Activated naive CD4-positive, alpha-beta T cell treated with anti-CD3 and anti-CD28 coated beads for 36 hours (primary cell): ENCODE measurements at regions not wholly inside any gene's neighbourhood (a gene's known extent, or its start where the extent isn't known, plus 50 kb on each side); places are given as distances from the start of the nearest gene placed in this dataset.

Source experiments
- CTCF ChIA-PET: fragments of 350-600 bp; sonication (Branson Sonifier 250); formaldehyde crosslinking; loops from one replicate; lab custom pipeline; 2021; ENCODE audit warnings: antibody characterized with exemption; lab: Charles Lee
- DNase-seq: peaks from one replicate; pipeline ENCODE4 v3.0.0-alpha.2; 2020
- H3K27ac Mint-ChIP-seq: one replicate; pipeline ENCODE4 v1.8.0; 2021; ENCODE audit warnings: mild to moderate bottlenecking, mixed read lengths
- H3K27me3 Mint-ChIP-seq: one replicate; pipeline ENCODE4 v1.8.0; 2021; ENCODE audit warnings: low read depth, mixed read lengths
- H3K36me3 Mint-ChIP-seq: one replicate; pipeline ENCODE4 v1.8.0; 2021; ENCODE audit warnings: low read depth, mixed read lengths
- H3K4me1 Mint-ChIP-seq: one replicate; pipeline ENCODE4 v1.8.0; 2021; ENCODE audit warnings: low read depth, mixed read lengths
- H3K4me3 Mint-ChIP-seq: one replicate; pipeline ENCODE4 v1.8.0; 2021; ENCODE audit warnings: mild to moderate bottlenecking, moderate library complexity, mixed read lengths
- H3K9me3 Mint-ChIP-seq: one replicate; pipeline ENCODE4 v1.8.0; 2021; ENCODE audit warnings: mixed read lengths
- intact Hi-C: fragments of 100-400 bp; cut with micrococcal nuclease; formaldehyde crosslinking; loops from one replicate; pipeline ENCODE4 v1.15.1; 2023

GRCh38 chr18:76771192-76771799 lies 51.1 kb upstream of the ZNF236 start:
- intact Hi-C loops = no loop called here
- H3K27me3 Mint-ChIP-seq = peaks cover 3% of the 10 kb centered on the region
- H3K9me3 Mint-ChIP-seq = peaks cover 5% of the 10 kb centered on the region
- H3K4me1 Mint-ChIP-seq = no peaks in the 10 kb centered on the region
- no peaks in the 10 kb centered on the region for H3K36me3 Mint-ChIP-seq
- CTCF ChIA-PET = no interaction called here
- H3K4me3 Mint-ChIP-seq = no peak overlapping the region
- DNase-seq = no peak
- no peak overlapping the region for H3K27ac Mint-ChIP-seq

GRCh38 chr18:76767954-76768353 lies 54.4 kb upstream of the ZNF236 start:
- Mint-ChIP-seq H3K4me3 (no peak overlapping the region), H3K27me3 (no peaks in the 10 kb centered on the region), H3K36me3 (no peaks in the 10 kb centered on the region), H3K4me1 (peaks cover 2% of the 10 kb centered on the region), H3K27ac (no peak overlapping the region), H3K9me3 (peaks cover 5% of the 10 kb centered on the region)
- intact Hi-C loops = no loop called here
- CTCF ChIA-PET = no interaction called here
- DNase-seq = no peak

- Mint-ChIP-seq H3K27ac (no peak overlapping the region), H3K4me1 (peaks cover 7% of the 10 kb centered on the region), H3K9me3 (peaks cover 14% of the 10 kb centered on the region)
Measured at GRCh38 chr18:76766429-76766828, 55.9 kb upstream of the ZNF236 start.

GRCh38 chr18:76765649-76766048 lies 56.7 kb upstream of the ZNF236 start:
- Mint-ChIP-seq H3K36me3 (no peaks in the 10 kb centered on the region), H3K27me3 (no peaks in the 10 kb centered on the region), H3K4me3 (no peak overlapping the region), H3K27ac (no peak overlapping the region), H3K9me3 (peaks cover 14% of the 10 kb centered on the region), H3K4me1 (peaks cover 7% of the 10 kb centered on the region)
- intact Hi-C loops = no loop called here
- DNase-seq = no peak
- CTCF ChIA-PET = interaction anchor here (1.1 kb wide), 1 partner anchor 38 kb away, joined by 5 read pairs; no protein-coding TSS in a partner anchor

More at GRCh38 chr18:76766429-76766828, 55.9 kb upstream of the ZNF236 start:
- no peak for DNase-seq
- CTCF ChIA-PET = interaction anchor here (1.1 kb wide), 1 partner anchor 37 kb away, joined by 5 read pairs; no protein-coding TSS in a partner anchor
- Mint-ChIP-seq H3K36me3 (no peaks in the 10 kb centered on the region), H3K27me3 (no peaks in the 10 kb centered on the region), H3K4me3 (no peak overlapping the region)
- intact Hi-C loops = no loop called here

GRCh38 chr18:76764291-76764901 lies 58.0 kb upstream of the ZNF236 start:
- H3K36me3 Mint-ChIP-seq = no peaks in the 10 kb centered on the region
- no peak overlapping the region for H3K4me3 Mint-ChIP-seq
- H3K27ac Mint-ChIP-seq = no peak overlapping the region
- intact Hi-C loops = no loop called here
- peaks cover 7% of the 10 kb centered on the region for H3K4me1 Mint-ChIP-seq
- no peaks in the 10 kb centered on the region for H3K27me3 Mint-ChIP-seq
- CTCF ChIA-PET = no interaction called here
- DNase-seq = no peak
- peaks cover 12% of the 10 kb centered on the region for H3K9me3 Mint-ChIP-seq

GRCh38 chr18:76759056-76759455 lies 63.3 kb upstream of the ZNF236 start:
- Mint-ChIP-seq H3K4me1 (peaks cover 5% of the 10 kb centered on the region), H3K27me3 (no peaks in the 10 kb centered on the region), H3K4me3 (no peak overlapping the region), H3K9me3 (peaks cover 8% of the 10 kb centered on the region), H3K27ac (no peak overlapping the region), H3K36me3 (no peaks in the 10 kb centered on the region)
- DNase-seq = no peak
- CTCF ChIA-PET = no interaction called here
- intact Hi-C loops = no loop called here

- H3K27me3 Mint-ChIP-seq = no peaks in the 10 kb centered on the region
- intact Hi-C loops = no loop called here
- no peak overlapping the region for H3K27ac Mint-ChIP-seq
- H3K36me3 Mint-ChIP-seq = no peaks in the 10 kb centered on the region
- H3K4me1 Mint-ChIP-seq = peaks cover 5% of the 10 kb centered on the region
- H3K9me3 Mint-ChIP-seq = peaks cover 8% of the 10 kb centered on the region
- H3K4me3 Mint-ChIP-seq = no peak overlapping the region
- no peak for DNase-seq
- CTCF ChIA-PET = no interaction called here
Measured at GRCh38 chr18:76757925-76758324, 64.4 kb upstream of the ZNF236 start.

- CTCF ChIA-PET = no interaction called here
- DNase-seq = no peak
- H3K27ac Mint-ChIP-seq = no peak overlapping the region
- H3K4me3 Mint-ChIP-seq = no peak overlapping the region
- no peaks in the 10 kb centered on the region for H3K36me3 Mint-ChIP-seq
- H3K4me1 Mint-ChIP-seq = peaks cover 4% of the 10 kb centered on the region
- H3K9me3 Mint-ChIP-seq = peaks cover 8% of the 10 kb centered on the region
- intact Hi-C loops = no loop called here
- H3K27me3 Mint-ChIP-seq = no peaks in the 10 kb centered on the region
Measured at GRCh38 chr18:76757335-76757734, 65.0 kb upstream of the ZNF236 start.

GRCh38 chr18:76756531-76757253 lies 65.7 kb upstream of the ZNF236 start:
- DNase-seq = no peak
- Mint-ChIP-seq H3K4me3 (no peak overlapping the region), H3K9me3 (peaks cover 5% of the 10 kb centered on the region), H3K27me3 (no peaks in the 10 kb centered on the region), H3K27ac (no peak overlapping the region), H3K4me1 (no peaks in the 10 kb centered on the region), H3K36me3 (no peaks in the 10 kb centered on the region)
- intact Hi-C loops = no loop called here
- CTCF ChIA-PET = no interaction called here

GRCh38 chr18:76754351-76754750 lies 68.0 kb upstream of the ZNF236 start:
- Mint-ChIP-seq H3K4me3 (no peak overlapping the region), H3K36me3 (no peaks in the 10 kb centered on the region), H3K27ac (no peak overlapping the region), H3K4me1 (no peaks in the 10 kb centered on the region), H3K9me3 (peaks cover 11% of the 10 kb centered on the region), H3K27me3 (no peaks in the 10 kb centered on the region)
- intact Hi-C loops = no loop called here
- no peak for DNase-seq
- CTCF ChIA-PET = no interaction called here

- no peaks in the 10 kb centered on the region for H3K4me1 Mint-ChIP-seq
- H3K36me3 Mint-ChIP-seq = peaks cover 4% of the 10 kb centered on the region
- DNase-seq = no peak
- H3K27me3 Mint-ChIP-seq = no peaks in the 10 kb centered on the region
- peaks cover 25% of the 10 kb centered on the region for H3K9me3 Mint-ChIP-seq
- intact Hi-C loops = no loop called here
- H3K4me3 Mint-ChIP-seq = no peak overlapping the region
- no peak overlapping the region for H3K27ac Mint-ChIP-seq
- CTCF ChIA-PET = interaction anchor here (0.6 kb wide), 1 partner anchor 379 kb away, joined by 8 read pairs; no protein-coding TSS in a partner anchor
Measured at GRCh38 chr18:76752400-76752799, 70.0 kb upstream of the ZNF236 start.

GRCh38 chr18:76750917-76751890 lies 71.2 kb upstream of the ZNF236 start:
- CTCF ChIA-PET = interaction anchor here (0.7 kb wide), 1 partner anchor 218 kb away, joined by 3 read pairs; no protein-coding TSS in a partner anchor
- Mint-ChIP-seq H3K4me1 (no peaks in the 10 kb centered on the region), H3K36me3 (peaks cover 4% of the 10 kb centered on the region), H3K27ac (no peak overlapping the region), H3K4me3 (no peak overlapping the region), H3K27me3 (no peaks in the 10 kb centered on the region), H3K9me3 (peaks cover 28% of the 10 kb centered on the region)
- no peak for DNase-seq
- intact Hi-C loops = no loop called here
